ENCODE measurements at regions not wholly inside any gene's neighbourhood (a gene's known extent, or its start where the extent isn't known, plus 50 kb on each side); places are given as distances from the start of the nearest gene placed in this dataset.
"Not testable (repeated sequence)": the region's sequence is repeated elsewhere in the genome, so short reads cannot be mapped to it uniquely, and the experiment has no call there.

DNA sequence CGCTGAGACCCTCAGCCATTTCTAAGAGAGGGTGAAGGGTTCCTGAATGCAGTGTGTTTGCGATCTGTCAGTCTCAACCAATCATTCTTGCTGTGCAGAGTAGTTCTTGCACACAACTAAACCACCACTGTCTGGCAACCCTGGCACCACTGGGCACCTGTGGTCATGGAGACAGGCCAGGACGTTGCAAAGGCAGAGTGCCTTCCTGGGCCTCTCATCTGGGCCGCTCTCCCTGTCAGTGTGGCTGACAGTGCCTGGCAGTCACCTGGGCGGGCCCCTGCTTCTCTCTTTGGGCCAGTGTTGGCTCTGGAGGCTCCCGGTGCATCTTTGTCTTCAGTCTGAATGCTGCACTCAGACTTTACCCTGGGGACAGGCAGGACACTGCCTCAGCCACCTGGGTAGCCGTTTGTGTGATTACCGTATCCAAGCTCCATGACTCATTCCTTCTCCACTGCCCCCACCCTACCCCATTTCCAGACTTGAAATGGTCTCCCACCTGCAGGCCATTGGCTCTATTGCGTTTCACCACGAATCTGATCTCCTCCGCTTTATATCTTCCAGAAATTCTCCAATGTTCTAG is 104.6 kb upstream of the KLF13 start:
- H3K36me3 ChIP-seq: no peaks in the 10 kb centered on the region
- TF ChIP-seq, protein P1, sequence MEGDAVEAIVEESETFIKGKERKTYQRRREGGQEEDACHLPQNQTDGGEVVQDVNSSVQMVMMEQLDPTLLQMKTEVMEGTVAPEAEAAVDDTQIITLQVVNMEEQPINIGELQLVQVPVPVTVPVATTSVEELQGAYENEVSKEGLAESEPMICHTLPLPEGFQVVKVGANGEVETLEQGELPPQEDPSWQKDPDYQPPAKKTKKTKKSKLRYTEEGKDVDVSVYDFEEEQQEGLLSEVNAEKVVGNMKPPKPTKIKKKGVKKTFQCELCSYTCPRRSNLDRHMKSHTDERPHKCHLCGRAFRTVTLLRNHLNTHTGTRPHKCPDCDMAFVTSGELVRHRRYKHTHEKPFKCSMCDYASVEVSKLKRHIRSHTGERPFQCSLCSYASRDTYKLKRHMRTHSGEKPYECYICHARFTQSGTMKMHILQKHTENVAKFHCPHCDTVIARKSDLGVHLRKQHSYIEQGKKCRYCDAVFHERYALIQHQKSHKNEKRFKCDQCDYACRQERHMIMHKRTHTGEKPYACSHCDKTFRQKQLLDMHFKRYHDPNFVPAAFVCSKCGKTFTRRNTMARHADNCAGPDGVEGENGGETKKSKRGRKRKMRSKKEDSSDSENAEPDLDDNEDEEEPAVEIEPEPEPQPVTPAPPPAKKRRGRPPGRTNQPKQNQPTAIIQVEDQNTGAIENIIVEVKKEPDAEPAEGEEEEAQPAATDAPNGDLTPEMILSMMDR (IDR thresholded peaks at IDR 0.05; ENCODE audit: borderline replicate concordance): no peak
- H3K27me3 ChIP-seq (ENCODE audit: low read depth): no peaks in the 10 kb centered on the region
- intact Hi-C loops (cut with micrococcal nuclease): loop anchor here (10.0 kb wide), 1 partner anchor 93 kb away; no protein-coding TSS in a partner anchor
- H3K4me3 ChIP-seq: no peak overlapping the region
- DNase-seq: no peak
- no peak overlapping the region for H3K27ac ChIP-seq (replicated peaks)
- no peaks in the 10 kb centered on the region for H3K9me3 ChIP-seq (replicated peaks)
- H3K4me1 ChIP-seq: peaks cover 38% of the 10 kb centered on the region

DNA sequence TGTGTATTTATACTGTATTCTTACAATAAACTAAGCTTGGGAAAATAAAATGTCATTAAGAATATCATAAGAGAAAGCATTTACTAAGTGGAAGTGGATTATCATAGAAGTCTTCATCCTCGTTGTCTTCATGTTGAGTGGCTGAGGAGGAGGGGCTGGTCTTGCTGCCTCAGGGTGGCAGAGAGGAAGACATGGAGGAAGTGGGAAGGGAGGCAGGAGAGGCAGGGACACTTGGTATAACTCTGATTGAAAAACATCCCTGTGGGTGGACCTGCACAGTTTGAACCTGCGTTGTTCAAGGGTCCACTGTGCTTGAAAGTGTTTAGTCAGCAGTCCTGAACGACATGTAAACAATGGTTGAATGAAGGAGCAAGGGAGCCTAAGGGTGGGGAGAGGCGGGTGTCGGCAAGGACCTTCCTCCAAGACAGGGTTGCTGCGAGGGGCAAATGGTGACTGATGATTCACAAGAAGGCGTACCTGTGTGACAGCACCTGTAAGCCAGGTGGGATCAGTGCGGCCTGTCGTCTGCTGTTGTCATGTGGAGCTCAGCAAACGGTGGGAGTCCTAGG is 103.8 kb upstream of the KLF13 start:
- no peaks in the 10 kb centered on the region for H3K36me3 ChIP-seq
- no peaks in the 10 kb centered on the region for H3K9me3 ChIP-seq (replicated peaks)
- DNase-seq: no peak
- intact Hi-C loops (cut with micrococcal nuclease): loop anchor here (10.0 kb wide), 1 partner anchor 92 kb away; no protein-coding TSS in a partner anchor
- peak overlapping the region; percentile 63 for H3K27ac ChIP-seq (replicated peaks)
- TF ChIP-seq, protein P1 (IDR thresholded peaks at IDR 0.05; ENCODE audit: borderline replicate concordance): no peak
- H3K4me3 ChIP-seq: no peak overlapping the region
- no peaks in the 10 kb centered on the region for H3K27me3 ChIP-seq (ENCODE audit: low read depth)
- peaks cover 35% of the 10 kb centered on the region for H3K4me1 ChIP-seq

DNA sequence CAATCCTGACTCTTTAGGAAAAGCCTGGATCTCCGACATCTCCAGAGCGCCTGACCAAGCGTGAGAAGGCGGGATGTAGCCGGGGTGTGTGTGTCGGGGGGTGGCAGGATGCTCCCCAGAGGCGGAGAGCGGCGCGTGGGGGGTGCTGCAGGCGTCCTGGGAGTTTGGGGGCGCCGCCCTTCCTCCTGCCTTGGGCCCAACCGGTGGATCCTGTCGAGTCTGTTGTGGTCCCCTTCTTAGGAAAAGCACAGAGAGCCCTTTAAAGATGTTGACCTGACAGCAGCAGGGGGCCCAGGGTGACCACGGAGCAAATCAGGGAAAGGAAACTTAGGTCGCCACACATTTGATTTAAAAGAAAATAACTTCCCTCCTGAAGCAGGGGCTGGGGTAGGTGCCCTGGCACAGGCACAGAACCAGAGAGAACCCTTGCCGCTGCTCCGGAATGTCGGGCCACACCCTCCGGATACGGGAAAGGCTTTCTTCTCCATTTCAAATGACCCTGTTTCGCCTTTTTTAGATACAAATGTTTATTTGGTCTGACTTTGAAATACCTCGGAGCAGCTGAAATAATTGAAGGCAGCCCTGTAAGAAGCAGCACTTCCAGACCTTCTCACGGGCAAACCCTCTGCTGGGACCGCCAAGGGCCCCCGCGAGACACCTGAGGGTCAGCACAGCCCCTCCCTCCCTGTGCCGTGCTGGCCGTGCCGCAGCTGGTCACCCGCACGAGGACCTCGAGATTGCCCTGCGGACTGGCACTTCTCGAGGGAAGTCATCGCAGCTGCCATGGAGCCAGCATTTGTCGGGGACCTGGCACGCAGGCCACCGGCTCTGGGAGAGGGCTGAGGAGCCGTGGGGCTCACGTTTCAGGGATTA is 102.9 kb upstream of the KLF13 start:
- Histone ChIP-seq H3K4me1 (peaks cover 33% of the 10 kb centered on the region), H3K36me3 (no peaks in the 10 kb centered on the region), H3K27me3 (ENCODE audit: low read depth) (no peaks in the 10 kb centered on the region), H3K27ac (replicated peaks) (peak overlapping the region; percentile 63), H3K9me3 (replicated peaks) (no peaks in the 10 kb centered on the region), H3K4me3 (peak overlapping the region; percentile 48)
- peak; percentile 32 for DNase-seq
- TF ChIP-seq, protein P1 (IDR thresholded peaks at IDR 0.05; ENCODE audit: borderline replicate concordance): no peak
- intact Hi-C loops (cut with micrococcal nuclease): loop anchor here (10.0 kb wide), 1 partner anchor 91 kb away; no protein-coding TSS in a partner anchor

DNA sequence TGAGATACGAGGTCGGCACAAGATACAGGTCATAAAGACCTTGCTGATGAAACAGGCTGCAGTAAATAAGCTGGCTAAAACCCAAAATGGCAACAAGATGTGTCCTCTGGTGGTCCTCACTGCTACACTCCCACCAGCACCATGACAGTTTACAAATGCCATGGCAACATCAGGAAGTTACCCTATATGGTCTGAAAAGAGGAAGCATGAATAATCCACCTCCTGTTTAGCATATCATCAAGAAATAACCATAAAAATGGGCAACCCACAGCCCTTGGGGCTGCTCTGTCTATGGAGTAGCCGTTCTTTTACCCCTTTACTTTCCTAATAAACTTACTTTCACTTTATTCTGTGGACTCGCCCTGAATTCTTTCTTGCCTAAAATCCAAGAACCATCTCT is 102.0 kb upstream of the KLF13 start:
- not testable (repeated sequence) for H3K9me3 ChIP-seq (replicated peaks); H3K4me3 ChIP-seq; H3K27ac ChIP-seq (replicated peaks); DNase-seq; H3K27me3 ChIP-seq (ENCODE audit: low read depth); H3K36me3 ChIP-seq
- H3K4me1 ChIP-seq: peaks cover 26% of the 10 kb centered on the region
- intact Hi-C loops (cut with micrococcal nuclease): loop anchor here (10.0 kb wide), 1 partner anchor 90 kb away; no protein-coding TSS in a partner anchor

DNA sequence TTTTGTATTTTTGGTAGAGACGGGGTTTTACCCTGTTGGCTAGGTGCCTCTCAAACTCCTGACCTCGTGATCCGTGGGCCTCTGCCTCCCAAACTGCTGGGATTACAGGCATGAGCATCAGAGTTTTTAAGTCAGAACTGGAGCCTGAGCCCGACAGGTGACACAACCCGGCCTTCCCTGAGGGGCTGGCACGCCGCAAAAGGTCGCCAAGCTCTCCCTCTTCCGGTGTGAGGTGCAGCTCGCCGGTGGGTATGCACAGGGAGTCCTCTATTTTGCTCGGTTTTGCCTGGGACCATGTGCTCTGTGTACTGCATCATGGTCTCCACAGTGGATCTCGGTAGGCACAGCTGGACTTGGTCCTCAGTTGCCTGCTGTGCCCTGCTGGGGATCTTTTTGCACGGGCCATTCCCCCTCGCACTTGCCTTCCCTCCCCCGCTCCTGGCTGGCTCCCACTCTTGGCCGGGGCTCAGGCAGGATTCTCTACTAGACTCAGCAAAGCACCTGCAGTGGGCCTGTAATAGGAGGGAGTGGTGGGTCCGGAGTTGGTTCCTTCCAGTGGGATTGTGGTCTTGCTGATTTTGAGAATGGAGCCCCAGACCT is 101.2 kb upstream of the KLF13 start:
- Histone ChIP-seq H3K27ac (replicated peaks) (no peak overlapping the region), H3K27me3 (ENCODE audit: low read depth) (no peaks in the 10 kb centered on the region), H3K4me3 (no peak overlapping the region), H3K36me3 (no peaks in the 10 kb centered on the region), H3K9me3 (replicated peaks) (no peaks in the 10 kb centered on the region), H3K4me1 (peaks cover 26% of the 10 kb centered on the region)
- DNase-seq: no peak
- intact Hi-C loops (cut with micrococcal nuclease): loop anchor here (10.0 kb wide), 1 partner anchor 89 kb away; no protein-coding TSS in a partner anchor
- TF ChIP-seq, protein P1 (IDR thresholded peaks at IDR 0.05; ENCODE audit: borderline replicate concordance): no peak

All from left ventricle myocardium inferior (tissue), 1 donor.